ENCODE measurements at regions not wholly inside any gene's neighbourhood (a gene's known extent, or its start where the extent isn't known, plus 50 kb on each side); places are given as distances from the start of the nearest gene placed in this dataset.

- DNase-seq (ENCODE audit: low spot score in 2 of 2) (no peak), ATAC-seq (no peak)
- Mint-ChIP-seq H3K9me3 (peaks cover 0 to 3% of the 10 kb centered on the region in 2 donors), H3K36me3 (no peaks in the 10 kb centered on the region), H3K27ac (no peak overlapping the region)
Measured at GRCh38 chr5:107215611-107216010, 455.1 kb downstream of the EFNA5 start.

DNA sequence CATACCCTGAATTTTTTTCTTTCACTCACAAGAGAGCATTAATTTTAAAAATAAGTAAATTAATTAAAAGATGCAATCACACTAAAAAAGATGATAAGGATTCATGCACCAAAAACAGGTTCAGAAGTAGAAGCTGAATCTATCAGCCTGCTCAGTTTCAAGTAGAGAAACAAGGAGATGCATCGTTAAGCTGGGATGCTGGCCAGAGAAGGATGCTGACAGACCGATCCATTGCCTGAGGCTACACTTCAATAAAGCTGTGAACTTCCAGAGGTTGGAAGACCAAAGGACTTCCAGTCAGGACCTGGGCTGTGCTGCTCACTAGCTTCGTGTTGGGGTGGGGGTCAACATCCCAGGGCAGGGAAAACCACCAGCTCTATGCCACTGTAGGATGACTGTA, 457.7 kb downstream of the EFNA5 start:
- DNase-seq (ENCODE audit: low spot score in 2 of 2) = no peak
- H3K9me3 Mint-ChIP-seq = peaks cover 0 to 3% of the 10 kb centered on the region in 2 donors
- H3K27ac Mint-ChIP-seq = no peak overlapping the region
- no peaks in the 10 kb centered on the region for H3K36me3 Mint-ChIP-seq
- ATAC-seq = no peak

DNA sequence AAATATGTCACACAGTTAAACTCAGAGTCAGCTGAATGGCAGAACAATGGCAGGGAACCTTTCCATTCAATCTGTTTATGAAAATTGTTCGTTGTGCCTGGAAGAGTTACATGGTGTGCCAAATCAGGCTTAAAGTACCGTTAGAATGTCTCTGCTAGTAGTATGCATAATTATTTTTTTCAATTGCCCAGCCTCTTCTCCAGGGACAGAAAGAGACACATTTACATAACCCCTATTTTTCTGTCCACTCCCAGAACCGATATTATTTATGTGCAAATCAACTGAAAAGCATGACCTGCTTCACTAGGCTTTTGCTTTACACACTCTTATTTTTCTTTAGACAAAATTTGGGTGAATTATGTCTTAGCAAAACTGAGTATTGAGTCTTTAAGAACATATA, 459.1 kb downstream of the EFNA5 start:
- peaks cover 0 to under 1% of the 10 kb centered on the region in 2 donors for H3K9me3 Mint-ChIP-seq

GRCh38 chr5:107208867-107209266, 461.9 kb downstream of the EFNA5 start:
- H3K9me3 Mint-ChIP-seq = peaks cover 0 to under 1% of the 10 kb centered on the region in 2 donors
- ATAC-seq = no peak
- H3K27ac Mint-ChIP-seq = no peak overlapping the region
- no peak for DNase-seq (ENCODE audit: low spot score in 2 of 2)
- H3K36me3 Mint-ChIP-seq = no peaks in the 10 kb centered on the region

More for the DNA sequence above, 459.1 kb downstream of the EFNA5 start:
- Mint-ChIP-seq H3K27ac (no peak overlapping the region), H3K36me3 (no peaks in the 10 kb centered on the region)
- ATAC-seq (no peak), DNase-seq (ENCODE audit: low spot score in 2 of 2) (no peak)

GRCh38 chr5:107204413-107204812, 466.3 kb downstream of the EFNA5 start:
- Mint-ChIP-seq H3K36me3 (no peaks in the 10 kb centered on the region), H3K27ac (no peak overlapping the region), H3K9me3 (peaks cover 0 to 3% of the 10 kb centered on the region in 2 donors)
- no peak for DNase-seq (ENCODE audit: low spot score in 2 of 2)
- no peak for ATAC-seq

DNA sequence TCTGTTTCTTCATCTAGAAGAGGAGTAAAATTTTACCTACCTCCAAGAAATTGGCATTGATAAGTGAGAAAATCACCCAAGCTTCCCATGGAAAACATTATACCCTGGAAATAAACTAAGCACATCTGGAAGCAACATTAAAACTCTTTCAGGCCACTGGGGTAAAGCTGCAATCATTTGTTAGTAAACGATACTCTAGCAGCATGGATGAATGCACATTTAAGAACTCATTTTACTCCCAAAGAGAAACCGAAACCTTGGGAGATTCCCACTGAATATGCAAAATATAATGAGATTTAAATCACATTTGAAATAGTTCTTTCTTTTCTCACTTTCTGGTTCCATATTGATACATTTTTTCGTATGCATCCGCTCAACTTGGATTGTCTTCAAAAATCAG, 467.5 kb downstream of the EFNA5 start:
- Mint-ChIP-seq H3K9me3 (peaks cover 0 to 3% of the 10 kb centered on the region in 2 donors), H3K36me3 (no peaks in the 10 kb centered on the region), H3K27ac (no peak overlapping the region)
- ATAC-seq = no peak
- no peak for DNase-seq (ENCODE audit: low spot score in 2 of 2)

- no peak for DNase-seq (ENCODE audit: low spot score in 2 of 2)
- Mint-ChIP-seq H3K27ac (no peak overlapping the region), H3K36me3 (no peaks in the 10 kb centered on the region), H3K9me3 (peaks cover 0 to 3% of the 10 kb centered on the region in 2 donors)
- no peak for ATAC-seq
Measured at GRCh38 chr5:107199756-107200155, 471.0 kb downstream of the EFNA5 start.

- no peak for ATAC-seq
- DNase-seq (ENCODE audit: low spot score in 2 of 2) = no peak
- no peak overlapping the region for H3K27ac Mint-ChIP-seq
- no peaks in the 10 kb centered on the region for H3K36me3 Mint-ChIP-seq
- peaks cover 6 to 8% of the 10 kb centered on the region in 2 donors for H3K9me3 Mint-ChIP-seq
Measured at GRCh38 chr5:107196500-107197059, 474.2 kb downstream of the EFNA5 start.

DNA sequence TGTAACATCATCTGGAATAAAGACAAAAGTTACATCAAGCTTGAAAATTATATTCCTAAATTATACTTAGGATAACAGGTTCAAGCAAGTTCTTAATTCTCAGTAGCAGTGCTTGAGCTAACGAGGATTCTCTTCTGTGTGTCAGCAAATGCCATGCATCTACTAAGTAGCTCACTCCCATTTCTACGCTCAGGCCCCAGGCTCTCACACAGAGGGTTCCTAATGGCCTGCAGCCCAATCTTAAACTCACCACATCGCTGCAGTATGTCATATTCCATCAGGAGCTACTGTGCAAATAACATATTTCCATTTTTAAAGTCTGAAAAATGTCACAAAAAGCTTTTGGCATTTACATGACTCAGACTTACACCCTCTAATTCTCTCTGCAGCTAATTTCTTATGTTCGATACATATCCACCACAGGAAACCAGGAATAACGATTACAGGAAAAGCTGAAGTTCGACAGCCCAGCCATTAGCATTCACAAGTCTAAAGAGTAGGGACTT, 474.8 kb downstream of the EFNA5 start:
- DNase-seq (ENCODE audit: low spot score in 2 of 2) = no peak
- H3K9me3 Mint-ChIP-seq = peaks cover 6 to 8% of the 10 kb centered on the region in 2 donors
- no peaks in the 10 kb centered on the region for H3K36me3 Mint-ChIP-seq
- no peak for ATAC-seq
- H3K27ac Mint-ChIP-seq = no peak overlapping the region

GRCh38 chr5:107184871-107185270, 485.9 kb downstream of the EFNA5 start:
- ATAC-seq = no peak
- Mint-ChIP-seq H3K27ac (no peak overlapping the region), H3K36me3 (no peaks in the 10 kb centered on the region), H3K9me3 (peaks cover 4 to 9% of the 10 kb centered on the region in 2 donors)
- DNase-seq (ENCODE audit: low spot score in 2 of 2) = no peak

GRCh38 chr5:107184066-107184465, 486.7 kb downstream of the EFNA5 start:
- no peak overlapping the region for H3K27ac Mint-ChIP-seq
- DNase-seq (ENCODE audit: low spot score in 2 of 2) = no peak
- H3K9me3 Mint-ChIP-seq = peaks cover 4 to 9% of the 10 kb centered on the region in 2 donors
- no peaks in the 10 kb centered on the region for H3K36me3 Mint-ChIP-seq
- no peak for ATAC-seq

DNA sequence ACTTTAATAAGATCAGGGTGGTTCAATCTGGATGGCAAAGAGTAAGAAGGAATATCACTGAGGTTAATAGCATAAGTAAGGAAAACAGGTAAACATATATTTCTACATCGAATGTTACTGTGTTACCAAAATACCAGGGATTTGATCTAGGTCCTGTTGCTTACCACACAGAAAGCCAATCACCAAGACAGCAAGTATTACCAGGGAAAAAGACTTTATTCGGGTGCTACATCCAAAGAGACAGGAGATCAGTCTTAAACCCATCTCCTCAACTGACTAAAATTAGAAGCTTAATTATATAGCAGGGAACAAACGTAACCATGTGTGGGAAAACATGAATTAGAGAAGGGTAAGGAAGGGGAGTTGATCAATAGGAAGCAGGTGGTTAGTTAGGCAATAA, 500.1 kb downstream of the EFNA5 start:
- no peak overlapping the region for H3K27ac Mint-ChIP-seq
- peaks cover 0 to 10% of the 10 kb centered on the region in 2 donors for H3K36me3 Mint-ChIP-seq
- no peak for DNase-seq (ENCODE audit: low spot score in 2 of 2)
- H3K9me3 Mint-ChIP-seq = peaks cover 10 to 14% of the 10 kb centered on the region in 2 donors
- ATAC-seq = no peak

DNA sequence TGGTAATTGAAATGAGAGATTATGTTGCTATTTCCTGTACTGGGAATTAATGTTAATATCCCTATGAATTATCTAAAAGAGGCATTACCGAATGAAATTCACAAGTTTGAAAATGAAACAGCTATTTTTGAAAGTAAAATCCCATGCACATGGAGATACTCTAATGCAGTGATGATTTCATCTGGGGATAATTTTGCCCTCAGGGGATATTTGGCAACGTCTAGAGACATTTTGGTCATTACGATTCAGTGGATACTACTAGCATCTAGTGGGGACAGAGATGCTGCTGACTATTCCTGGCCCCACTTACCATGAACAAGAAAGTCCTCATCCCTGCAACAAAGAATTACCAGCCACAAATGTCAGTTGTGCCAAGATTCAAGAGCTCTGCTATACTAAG, 500.9 kb downstream of the EFNA5 start:
- Mint-ChIP-seq H3K27ac (no peak overlapping the region), H3K36me3 (peaks cover 0 to 10% of the 10 kb centered on the region in 2 donors), H3K9me3 (peaks cover 10 to 14% of the 10 kb centered on the region in 2 donors)
- ATAC-seq = no peak
- no peak for DNase-seq (ENCODE audit: low spot score in 2 of 2)

GRCh38 chr5:107168848-107169752, 501.6 kb downstream of the EFNA5 start:
- H3K36me3 Mint-ChIP-seq = peaks cover 0 to 10% of the 10 kb centered on the region in 2 donors
- DNase-seq (ENCODE audit: low spot score in 2 of 2) (no peak), ATAC-seq (no peak)
- no peak overlapping the region for H3K27ac Mint-ChIP-seq
- peaks cover 10 to 14% of the 10 kb centered on the region in 2 donors for H3K9me3 Mint-ChIP-seq

GRCh38 chr5:107168086-107168485, 502.7 kb downstream of the EFNA5 start:
- DNase-seq (ENCODE audit: low spot score in 2 of 2) (no peak), ATAC-seq (no peak)
- peaks cover 10 to 14% of the 10 kb centered on the region in 2 donors for H3K9me3 Mint-ChIP-seq
- H3K36me3 Mint-ChIP-seq = peaks cover 0 to 10% of the 10 kb centered on the region in 2 donors
- no peak overlapping the region for H3K27ac Mint-ChIP-seq

DNA sequence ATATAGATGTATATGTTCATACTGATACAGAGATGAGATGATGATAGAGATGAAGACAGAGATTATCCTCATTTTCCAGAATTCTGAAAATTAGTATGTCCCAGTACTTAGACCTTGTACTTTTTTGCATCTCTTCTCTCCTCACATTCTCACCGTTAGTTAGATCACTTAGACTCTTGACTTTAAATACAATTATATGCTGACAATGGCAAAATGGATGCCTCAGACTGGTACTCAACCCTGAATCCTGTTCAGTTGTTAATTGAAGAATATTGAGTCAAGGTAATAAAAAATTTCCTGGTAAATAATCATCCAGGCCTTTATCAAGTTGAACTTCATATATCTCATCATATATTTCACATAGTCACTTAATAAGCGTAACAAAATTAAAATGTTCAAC, 505.4 kb downstream of the EFNA5 start:
- H3K9me3 Mint-ChIP-seq = peaks cover 11 to 23% of the 10 kb centered on the region in 2 donors
- no peak for ATAC-seq
- H3K36me3 Mint-ChIP-seq = peaks cover 0 to 5% of the 10 kb centered on the region in 2 donors
- no peak for DNase-seq (ENCODE audit: low spot score in 2 of 2)
- H3K27ac Mint-ChIP-seq = no peak overlapping the region

DNA sequence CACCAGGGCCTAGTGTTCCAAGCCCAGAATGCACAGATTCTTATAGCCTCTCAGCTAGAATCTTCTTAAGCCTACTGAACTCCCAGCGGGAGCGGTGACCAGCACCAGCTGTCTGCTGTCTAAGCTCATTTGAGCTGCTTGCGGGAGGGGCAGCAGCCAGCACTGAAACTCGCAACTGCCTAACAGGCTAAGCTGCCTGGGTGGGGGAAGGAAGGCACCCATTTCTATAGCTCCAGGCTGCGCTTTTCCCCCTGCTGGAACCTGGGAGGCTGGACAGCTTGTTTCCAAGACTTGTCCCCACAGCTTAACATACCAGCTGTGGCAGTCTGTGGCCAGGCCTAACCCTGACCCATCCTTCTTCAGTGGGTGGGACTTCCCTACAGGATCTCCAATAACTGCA, 512.9 kb downstream of the EFNA5 start:
- ATAC-seq = no peak
- Mint-ChIP-seq H3K27ac (no peak overlapping the region), H3K9me3 (peaks cover 16 to 28% of the 10 kb centered on the region in 2 donors)

More for the DNA sequence above, 512.9 kb downstream of the EFNA5 start:
- no peak for DNase-seq (ENCODE audit: low spot score in 2 of 2)
- H3K36me3 Mint-ChIP-seq = no peaks in the 10 kb centered on the region

All from activated naive CD4-positive, alpha-beta T cell treated with anti-CD3 and anti-CD28 coated beads, Interleukin-2, amount 50 U/mL, for 72 hours (primary cell).